NCI-H1417 treated with DMSO at 0.1 percent for 48 hours (cell line): ENCODE measurements at regions not wholly inside any gene's neighbourhood (a gene's known extent, or its start where the extent isn't known, plus 50 kb on each side); places are given as distances from the start of the nearest gene placed in this dataset.
"Not testable (repeated sequence)": the region's sequence is repeated elsewhere in the genome, so short reads cannot be mapped to it uniquely, and the experiment has no call there.

Experiments
- DNase-seq: peaks from one replicate; lab custom pipeline; 2025; lab: John Stamatoyannopoulos, UW

DNA sequence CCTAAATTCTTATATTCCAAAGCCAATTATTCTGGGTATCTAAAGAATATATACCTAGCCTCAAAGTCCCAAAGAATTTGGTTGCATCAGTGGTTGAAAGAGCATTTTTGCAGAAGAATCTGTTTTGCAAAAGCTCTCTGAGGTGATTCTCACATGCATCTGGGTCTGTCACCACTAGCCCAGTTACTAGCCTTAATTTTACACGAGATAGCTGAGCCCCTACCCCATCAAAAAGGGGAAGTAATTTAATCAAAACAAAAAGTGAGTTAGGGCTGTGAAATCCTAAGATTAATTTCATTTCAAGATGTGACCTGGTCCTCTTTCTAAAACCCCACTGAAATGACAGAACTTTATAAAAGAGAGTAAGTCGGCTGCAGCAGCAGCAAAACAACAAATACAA lies 53.7 kb upstream of the ZSCAN2 start:
- not testable (repeated sequence) for DNase-seq

DNA sequence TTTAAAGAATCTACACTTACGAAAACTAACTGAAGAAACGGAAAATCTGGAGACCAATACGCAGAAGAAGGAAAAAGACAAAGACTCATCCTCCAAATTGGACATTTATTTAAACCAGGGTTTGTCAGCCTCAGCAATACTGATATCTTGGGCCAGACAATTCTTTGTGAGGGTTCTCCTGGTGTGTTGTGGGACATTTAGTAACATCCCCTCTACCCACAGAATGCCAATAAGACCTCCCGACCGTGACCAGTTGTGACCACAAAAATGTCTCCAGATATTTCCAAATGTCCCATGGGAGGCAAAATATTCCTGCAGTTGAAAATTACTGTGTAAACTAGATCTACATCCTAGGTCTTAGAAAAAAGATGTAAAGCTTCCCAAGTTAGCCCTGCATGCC lies 50.3 kb upstream of the ZSCAN2 start:
- DNase-seq = not testable (repeated sequence)
